Calu3 (cell line): ENCODE measurements at regions not wholly inside any gene's neighbourhood (a gene's known extent, or its start where the extent isn't known, plus 50 kb on each side); places are given as distances from the start of the nearest gene placed in this dataset.
"Not testable (repeated sequence)": the region's sequence is repeated elsewhere in the genome, so short reads cannot be mapped to it uniquely, and the experiment has no call there.

Source experiments
- BruUV-seq: library from RNA; stranded (reverse); fragments of 400-500 nt; replicated peaks from 2 replicates; lab custom pipeline; 2021; lab: Mats Ljungman, UMichigan
- CTCF ChIA-PET: fragments of 300-600 bp; sonication (Branson Sonifier 250); formaldehyde crosslinking; loops from one replicate; lab custom pipeline; 2022; ENCODE audit warnings: antibody characterized with exemption; lab: Charles Lee
- DNase-seq: peaks from one replicate; pipeline ENCODE4 v3.0.0; 2022
- H3K27ac Mint-ChIP-seq: one replicate; pipeline ENCODE4 v1.8.0; 2022; ENCODE audit warnings: mixed read lengths; ENCODE audit not compliant: unreplicated experiment
- H3K27me3 Mint-ChIP-seq: one replicate; pipeline ENCODE4 v1.8.0; 2022; ENCODE audit warnings: mixed read lengths; ENCODE audit not compliant: unreplicated experiment
- H3K36me3 Mint-ChIP-seq: one replicate; pipeline ENCODE4 v1.8.0; 2022; ENCODE audit warnings: mild to moderate bottlenecking, moderate library complexity, mixed read lengths; ENCODE audit not compliant: insufficient read depth, unreplicated experiment
- H3K4me1 Mint-ChIP-seq: one replicate; pipeline ENCODE4 v1.8.0; 2022; ENCODE audit warnings: mild to moderate bottlenecking, low read depth, mixed read lengths; ENCODE audit not compliant: unreplicated experiment
- H3K4me3 Mint-ChIP-seq: one replicate; pipeline ENCODE4 v1.8.0; 2022; ENCODE audit warnings: mild to moderate bottlenecking, low read depth, moderate library complexity, mixed read lengths; ENCODE audit not compliant: unreplicated experiment
- H3K9me3 Mint-ChIP-seq: one replicate; pipeline ENCODE4 v1.8.0; 2022; ENCODE audit warnings: low read depth, mixed read lengths; ENCODE audit not compliant: unreplicated experiment
- intact Hi-C: fragments of 100-400 bp; cut with micrococcal nuclease; formaldehyde crosslinking; loops from one replicate; pipeline ENCODE4 v1.10.0; 2022; ENCODE audit not compliant: unreplicated experiment
- TF ChIP-seq, protein P1 (sequence below): fragments of 200-600 bp; IDR thresholded peaks from one replicate; pipeline ENCODE4 v1.8.0; 2022; ENCODE audit warnings: antibody characterized with exemption; ENCODE audit not compliant: unreplicated experiment

DNA sequence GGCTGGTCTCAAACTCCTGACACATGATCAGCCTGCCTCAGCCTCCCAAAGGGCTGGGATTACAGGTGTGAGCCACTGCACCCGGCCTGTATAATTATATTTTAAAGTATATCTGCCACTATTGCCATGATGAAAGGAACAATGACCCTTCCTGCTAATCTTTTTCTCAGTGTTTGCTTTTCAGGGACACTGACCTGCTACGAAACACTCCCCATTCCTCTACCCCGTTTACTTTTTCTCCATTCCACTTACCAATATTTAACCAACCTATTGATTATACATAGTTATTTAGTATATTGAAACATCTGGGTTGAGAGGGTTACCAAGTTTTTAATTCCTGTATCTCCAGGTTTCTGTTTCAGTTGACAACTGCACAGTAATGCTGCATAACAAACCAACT is 331.9 kb upstream of the NDST3 start:
- H3K4me1 Mint-ChIP-seq: peaks cover 9% of the 10 kb centered on the region
- CTCF ChIA-PET: no interaction called here
- TF ChIP-seq, protein P1, sequence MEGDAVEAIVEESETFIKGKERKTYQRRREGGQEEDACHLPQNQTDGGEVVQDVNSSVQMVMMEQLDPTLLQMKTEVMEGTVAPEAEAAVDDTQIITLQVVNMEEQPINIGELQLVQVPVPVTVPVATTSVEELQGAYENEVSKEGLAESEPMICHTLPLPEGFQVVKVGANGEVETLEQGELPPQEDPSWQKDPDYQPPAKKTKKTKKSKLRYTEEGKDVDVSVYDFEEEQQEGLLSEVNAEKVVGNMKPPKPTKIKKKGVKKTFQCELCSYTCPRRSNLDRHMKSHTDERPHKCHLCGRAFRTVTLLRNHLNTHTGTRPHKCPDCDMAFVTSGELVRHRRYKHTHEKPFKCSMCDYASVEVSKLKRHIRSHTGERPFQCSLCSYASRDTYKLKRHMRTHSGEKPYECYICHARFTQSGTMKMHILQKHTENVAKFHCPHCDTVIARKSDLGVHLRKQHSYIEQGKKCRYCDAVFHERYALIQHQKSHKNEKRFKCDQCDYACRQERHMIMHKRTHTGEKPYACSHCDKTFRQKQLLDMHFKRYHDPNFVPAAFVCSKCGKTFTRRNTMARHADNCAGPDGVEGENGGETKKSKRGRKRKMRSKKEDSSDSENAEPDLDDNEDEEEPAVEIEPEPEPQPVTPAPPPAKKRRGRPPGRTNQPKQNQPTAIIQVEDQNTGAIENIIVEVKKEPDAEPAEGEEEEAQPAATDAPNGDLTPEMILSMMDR: no peak
- H3K27me3 Mint-ChIP-seq: no peaks in the 10 kb centered on the region
- H3K9me3 Mint-ChIP-seq: no peaks in the 10 kb centered on the region
- H3K27ac Mint-ChIP-seq: no peak overlapping the region
- DNase-seq: no peak
- H3K36me3 Mint-ChIP-seq: no peaks in the 10 kb centered on the region
- no peak overlapping the region for H3K4me3 Mint-ChIP-seq
- no TSS peak for BruUV-seq
- intact Hi-C loops: no loop called here

DNA sequence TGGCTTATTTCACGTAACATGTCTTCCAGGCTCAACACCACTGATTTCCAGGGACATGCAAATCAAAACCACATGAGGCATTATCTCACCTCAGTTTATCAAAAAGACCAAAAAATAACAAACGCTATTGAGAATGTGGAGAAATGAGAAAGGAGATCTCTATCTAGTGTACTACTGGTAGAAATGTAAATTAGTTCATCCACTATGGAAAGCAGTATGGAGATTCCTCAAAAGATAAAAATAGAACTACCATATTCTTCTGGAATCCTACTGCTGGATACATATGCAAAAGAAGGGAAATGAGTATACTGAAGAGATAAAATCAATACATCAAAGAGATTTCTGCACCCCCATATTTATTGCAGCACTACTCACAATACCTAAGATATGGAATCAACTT is 329.6 kb upstream of the NDST3 start:
- no peak for DNase-seq
- Mint-ChIP-seq H3K4me1 (peaks cover 9% of the 10 kb centered on the region), H3K27me3 (no peaks in the 10 kb centered on the region), H3K27ac (no peak overlapping the region), H3K9me3 (no peaks in the 10 kb centered on the region), H3K36me3 (no peaks in the 10 kb centered on the region), H3K4me3 (no peak overlapping the region)
- BruUV-seq: no TSS peak
- CTCF ChIA-PET: no interaction called here
- intact Hi-C loops: no loop called here
- TF ChIP-seq, protein P1: no peak

DNA sequence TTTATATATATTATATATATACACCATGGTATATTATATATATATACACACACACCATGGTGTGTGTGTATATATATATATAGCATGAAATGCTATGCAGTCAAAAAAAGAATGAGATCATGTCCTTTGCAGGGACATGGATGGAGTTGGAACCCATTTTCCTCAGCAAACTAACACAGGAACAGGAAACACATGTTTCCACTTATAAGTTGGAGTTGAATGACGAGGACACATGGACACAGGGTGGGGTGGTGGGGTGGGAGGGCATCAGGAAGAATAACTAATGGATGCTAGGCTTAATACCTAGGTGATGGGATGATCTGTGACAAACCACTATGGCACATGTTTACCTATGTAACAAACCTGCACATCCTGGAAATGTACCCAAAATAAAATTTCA is 293.6 kb upstream of the NDST3 start:
- H3K27me3 Mint-ChIP-seq: no peaks in the 10 kb centered on the region
- H3K4me1 Mint-ChIP-seq: no peaks in the 10 kb centered on the region
- no peak overlapping the region for H3K27ac Mint-ChIP-seq
- no peaks in the 10 kb centered on the region for H3K36me3 Mint-ChIP-seq
- H3K9me3 Mint-ChIP-seq: peaks cover 5% of the 10 kb centered on the region
- CTCF ChIA-PET: no interaction called here
- no peak overlapping the region for H3K4me3 Mint-ChIP-seq
- DNase-seq: no peak
- TF ChIP-seq, protein P1: no peak
- intact Hi-C loops: no loop called here
- BruUV-seq: no TSS peak

DNA sequence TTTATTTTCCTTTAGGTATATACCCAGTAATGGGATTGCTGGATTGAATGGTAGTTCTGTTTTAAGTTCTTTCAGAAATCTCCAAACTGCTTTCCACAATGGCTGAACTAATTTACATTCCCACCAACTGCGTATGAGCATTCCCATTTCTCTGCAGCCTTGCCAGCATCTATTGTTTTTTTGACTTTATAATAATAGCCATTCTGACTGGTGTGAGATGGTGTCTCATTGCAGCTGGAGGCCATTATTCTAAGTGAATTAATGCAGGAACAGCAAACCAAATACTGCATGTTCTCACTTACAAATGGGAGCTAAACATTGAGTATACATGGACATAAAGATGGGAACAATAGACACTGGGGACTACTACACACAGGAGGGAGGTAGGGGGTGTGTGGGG is 288.9 kb upstream of the NDST3 start:
- H3K4me3 Mint-ChIP-seq, BruUV-seq, H3K27me3 Mint-ChIP-seq, H3K27ac Mint-ChIP-seq, H3K4me1 Mint-ChIP-seq, DNase-seq, H3K9me3 Mint-ChIP-seq, H3K36me3 Mint-ChIP-seq, CTCF ChIA-PET, intact Hi-C loops: not testable (repeated sequence)

DNA sequence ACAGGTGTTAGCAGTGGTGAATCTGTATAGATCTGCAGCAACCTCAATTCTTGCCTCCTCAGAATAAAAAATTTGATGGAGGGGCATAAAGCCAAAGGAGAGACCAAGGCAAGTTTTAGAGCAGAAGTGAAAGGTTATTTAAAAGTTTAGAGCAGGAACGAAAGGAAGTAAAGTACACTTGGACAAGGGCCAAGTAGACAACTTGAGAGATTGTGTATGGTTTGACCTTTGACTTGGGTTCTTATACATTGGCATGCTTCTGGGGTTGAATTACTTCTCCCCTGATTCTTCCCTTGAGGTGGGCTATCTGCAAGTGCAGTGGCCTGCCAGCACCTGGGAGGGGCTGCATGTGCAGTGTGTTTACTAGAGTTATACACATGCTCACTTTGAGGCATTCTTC is 278.8 kb upstream of the NDST3 start:
- intact Hi-C loops: no loop called here
- CTCF ChIA-PET: no interaction called here
- Mint-ChIP-seq H3K36me3 (no peaks in the 10 kb centered on the region), H3K27me3 (no peaks in the 10 kb centered on the region), H3K9me3 (peaks cover 10% of the 10 kb centered on the region), H3K4me3 (no peak overlapping the region), H3K27ac (no peak overlapping the region), H3K4me1 (no peaks in the 10 kb centered on the region)
- DNase-seq: no peak
- BruUV-seq: no TSS peak
- TF ChIP-seq, protein P1: no peak
